WTC11 (cell line): ENCODE measurements at regions not wholly inside any gene's neighbourhood (a gene's known extent, or its start where the extent isn't known, plus 50 kb on each side); places are given as distances from the start of the nearest gene placed in this dataset.

Experiments used
- ATAC-seq: fragments of 200-7000 bp; cut with Tn5 transposase; 2 replicates; pipeline ENCODE4 v1.10.0; 2021; ENCODE audit warnings: mild to moderate bottlenecking, moderate library complexity
- CTCF ChIA-PET: fragments of 300-600 bp; sonication (Branson Sonifier 250); formaldehyde crosslinking; loops from one replicate; lab custom pipeline; 2021; ENCODE audit warnings: antibody characterized with exemption; lab: Charles Lee
- POLR2A ChIA-PET: fragments of 350-600 bp; sonication (Branson Sonifier 250); formaldehyde crosslinking; loops from one replicate; lab custom pipeline; 2021; ENCODE audit warnings: antibody characterized with exemption; lab: Charles Lee
- DNase-seq: peaks from one replicate; pipeline ENCODE4 v3.0.0; 2021; ENCODE audit warnings: low spot score
- H3K27ac Mint-ChIP-seq: 2 replicates; pipeline ENCODE4 v1.8.0; 2021; ENCODE audit warnings: mixed read lengths
- H3K27me3 Mint-ChIP-seq: 2 replicates; pipeline ENCODE4 v1.8.0; 2021; ENCODE audit warnings: low read depth, mild to moderate bottlenecking, moderate library complexity, mixed read lengths
- H3K36me3 Mint-ChIP-seq: 2 replicates; pipeline ENCODE4 v1.8.0; 2021; ENCODE audit warnings: mixed read lengths
- H3K4me1 Mint-ChIP-seq: 2 replicates; pipeline ENCODE4 v1.8.0; 2022; ENCODE audit warnings: mixed read lengths
- H3K4me3 Mint-ChIP-seq: 2 replicates; pipeline ENCODE4 v1.8.0; 2021; ENCODE audit warnings: mild to moderate bottlenecking, moderate library complexity, mixed read lengths
- H3K9me3 Mint-ChIP-seq: 2 replicates; pipeline ENCODE4 v1.8.0; 2021; ENCODE audit warnings: mixed read lengths
- ATF3 ChIP-seq: sonication (generic); formaldehyde crosslinking; conservative IDR thresholded peaks from 2 replicates; pipeline ENCODE4 v1.8.1; 2022; ENCODE audit warnings: mild to moderate bottlenecking, missing genetic modification reagents
- CBFB ChIP-seq: sonication (generic); formaldehyde crosslinking; IDR thresholded peaks from 2 replicates; pipeline ENCODE4 v1.8.1; 2022; ENCODE audit warnings: mild to moderate bottlenecking, low read depth, missing genetic modification reagents
- CREB1 ChIP-seq: sonication (generic); formaldehyde crosslinking; IDR thresholded peaks from 2 replicates; pipeline ENCODE4 v1.8.0; 2023; ENCODE audit warnings: mild to moderate bottlenecking, missing genetic modification reagents
- CTCF ChIP-seq: fragments of 200-600 bp; IDR thresholded peaks from 2 replicates; pipeline ENCODE4 v1.8.0; 2022; ENCODE audit warnings: antibody characterized with exemption
- ERG ChIP-seq: fragments of 250-450 bp; sonication (Bioruptor Pico); IDR thresholded peaks from 2 replicates; pipeline ENCODE4 v1.8.0; 2021; ENCODE audit warnings: mild to moderate bottlenecking
- GTF2I ChIP-seq: fragments of 250-450 bp; sonication (Bioruptor Pico); conservative IDR thresholded peaks from 2 replicates; pipeline ENCODE4 v1.4.0; 2021; ENCODE audit warnings: mild to moderate bottlenecking
- HMGXB4 ChIP-seq: sonication (generic); formaldehyde crosslinking; IDR thresholded peaks from 2 replicates; pipeline ENCODE4 v1.8.1; 2023; ENCODE audit warnings: mild to moderate bottlenecking, moderate library complexity, missing genetic modification reagents
- JUN ChIP-seq: sonication (generic); formaldehyde crosslinking; IDR thresholded peaks from 2 replicates; pipeline ENCODE4 v1.8.0; 2023; ENCODE audit warnings: mild to moderate bottlenecking, missing genetic modification reagents
- MXD4 ChIP-seq: fragments of 250-450 bp; sonication (Bioruptor Pico); IDR thresholded peaks from 2 replicates; pipeline ENCODE4 v1.8.0; 2021; ENCODE audit warnings: mild to moderate bottlenecking, moderate library complexity, borderline replicate concordance
- MYBL2 ChIP-seq: sonication (generic); formaldehyde crosslinking; IDR thresholded peaks from 2 replicates; pipeline ENCODE4 v1.8.1; 2023; ENCODE audit warnings: mild to moderate bottlenecking, moderate library complexity, missing genetic modification reagents
- NFYB ChIP-seq: sonication (generic); formaldehyde crosslinking; conservative IDR thresholded peaks from 2 replicates; pipeline ENCODE4 v1.8.0; 2022; ENCODE audit warnings: low read depth, missing genetic modification reagents
- RELA ChIP-seq: sonication (generic); formaldehyde crosslinking; IDR thresholded peaks from 2 replicates; pipeline ENCODE4 v1.8.1; 2022; ENCODE audit warnings: missing genetic modification reagents, mild to moderate bottlenecking, borderline replicate concordance
- ZNF512 ChIP-seq: sonication (generic); formaldehyde crosslinking; IDR thresholded peaks from 2 replicates; pipeline ENCODE4 v1.8.1; 2022; ENCODE audit warnings: missing genetic modification reagents, borderline replicate concordance
- TF ChIP-seq, protein P1 (sequence below): sonication (generic); formaldehyde crosslinking; IDR thresholded peaks from 2 replicates; pipeline ENCODE4 v1.8.1; 2023; ENCODE audit warnings: mild to moderate bottlenecking, missing genetic modification reagents
- TF ChIP-seq, protein P2 (sequence below): sonication (generic); formaldehyde crosslinking; IDR thresholded peaks from 2 replicates; pipeline ENCODE4 v1.8.1; 2022; ENCODE audit warnings: low read depth, missing genetic modification reagents, borderline replicate concordance
- TF ChIP-seq, protein P3 (sequence below): sonication (generic); formaldehyde crosslinking; IDR thresholded peaks from 2 replicates; pipeline ENCODE4 v1.8.1; 2023; ENCODE audit warnings: mild to moderate bottlenecking, missing genetic modification reagents, moderate library complexity

DNA sequence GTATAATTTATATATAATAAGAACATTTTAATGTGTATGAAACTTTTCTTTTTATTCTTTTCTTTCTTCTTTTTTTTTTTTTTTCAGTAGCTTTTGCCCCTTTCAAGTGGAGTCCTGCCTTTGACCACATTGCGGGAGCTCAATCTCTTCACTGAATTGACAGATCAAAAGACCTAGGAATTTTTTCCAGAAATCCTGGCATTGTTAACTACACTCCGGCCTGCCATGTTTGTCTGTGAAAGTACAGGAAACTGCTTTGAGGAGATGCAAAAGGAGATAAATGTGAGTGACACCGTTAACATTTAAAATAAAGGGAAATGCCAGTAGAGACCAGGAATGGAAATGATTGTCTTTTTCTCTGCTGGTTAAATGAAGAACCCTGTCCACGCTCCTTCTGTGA is 159.3 kb upstream of the VCX3A start (continued):
- TF ChIP-seq HMGXB4 (CRISPR knock-in tag), result no peak
- TF ChIP-seq CTCF, result no peak
- no peak for TF ChIP-seq NFYB (CRISPR knock-in tag)

DNA sequence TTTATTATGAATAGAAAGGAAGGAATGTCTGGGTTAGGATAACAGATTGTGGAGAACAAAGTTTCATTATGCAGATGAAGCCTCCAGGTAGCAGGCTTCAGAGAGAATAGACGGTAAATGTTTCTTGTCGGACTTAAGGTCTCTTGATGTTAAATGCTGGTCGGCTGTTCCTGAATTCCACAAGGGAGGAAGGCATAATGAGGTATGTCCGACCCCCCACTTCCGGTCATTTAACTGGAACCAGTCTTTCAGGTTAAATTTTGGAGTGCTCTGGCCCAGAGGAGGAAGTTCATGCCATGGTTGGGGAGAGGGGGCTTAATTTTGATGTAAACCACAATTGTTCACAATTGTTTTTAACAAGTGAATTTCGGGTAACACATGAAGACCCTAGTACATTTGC is 158.1 kb upstream of the VCX3A start:
- DNase-seq (peak; percentile 14), ATAC-seq (peak; percentile 79)
- Mint-ChIP-seq H3K27ac (peak overlapping the region; percentile 96), H3K27me3 (no peaks in the 10 kb centered on the region), H3K36me3 (peaks cover 19% of the 10 kb centered on the region), H3K9me3 (peaks cover 17% of the 10 kb centered on the region), H3K4me1 (peaks cover 45% of the 10 kb centered on the region), H3K4me3 (peak overlapping the region; percentile 25)
- ChIA-PET CTCF (no interaction called here), POLR2A (no interaction called here)
- TF ChIP-seq MXD4 (CRISPR knock-in tag), result no peak
- no peak for TF ChIP-seq CTCF
- no peak for TF ChIP-seq RELA (CRISPR knock-in tag)
- TF ChIP-seq, protein P1, sequence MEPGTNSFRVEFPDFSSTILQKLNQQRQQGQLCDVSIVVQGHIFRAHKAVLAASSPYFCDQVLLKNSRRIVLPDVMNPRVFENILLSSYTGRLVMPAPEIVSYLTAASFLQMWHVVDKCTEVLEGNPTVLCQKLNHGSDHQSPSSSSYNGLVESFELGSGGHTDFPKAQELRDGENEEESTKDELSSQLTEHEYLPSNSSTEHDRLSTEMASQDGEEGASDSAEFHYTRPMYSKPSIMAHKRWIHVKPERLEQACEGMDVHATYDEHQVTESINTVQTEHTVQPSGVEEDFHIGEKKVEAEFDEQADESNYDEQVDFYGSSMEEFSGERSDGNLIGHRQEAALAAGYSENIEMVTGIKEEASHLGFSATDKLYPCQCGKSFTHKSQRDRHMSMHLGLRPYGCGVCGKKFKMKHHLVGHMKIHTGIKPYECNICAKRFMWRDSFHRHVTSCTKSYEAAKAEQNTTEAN (CRISPR knock-in tag), result no peak
- no peak for TF ChIP-seq ERG
- TF ChIP-seq NFYB (CRISPR knock-in tag), result no peak
- no peak for TF ChIP-seq CREB1 (CRISPR knock-in tag)
- no peak for TF ChIP-seq CBFB
- no peak for TF ChIP-seq MYBL2 (CRISPR knock-in tag)
- no peak for TF ChIP-seq GTF2I (CRISPR knock-in tag)
- no peak for TF ChIP-seq JUN (CRISPR knock-in tag)
- TF ChIP-seq ZNF512 (CRISPR knock-in tag), result no peak

DNA sequence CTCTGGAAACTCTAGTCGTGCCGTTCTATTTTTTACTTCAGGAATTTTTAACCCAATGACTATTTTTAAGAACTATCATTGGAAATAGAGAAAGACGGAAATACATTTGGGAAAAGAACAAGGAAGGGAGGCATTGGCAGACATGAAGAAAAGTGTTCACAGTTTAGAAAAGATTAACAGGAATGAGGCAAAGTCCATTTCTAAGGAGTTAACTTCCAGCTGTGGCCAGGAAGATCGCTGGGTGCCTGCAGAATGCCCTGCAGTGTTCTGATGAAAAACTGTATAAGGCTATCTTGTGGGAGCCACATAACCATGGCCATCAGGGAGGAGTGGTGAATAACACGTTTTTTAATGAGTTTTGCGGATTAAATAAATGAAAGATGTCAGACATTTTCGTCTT is 150.6 kb upstream of the VCX3A start:
- Mint-ChIP-seq H3K27me3 (no peaks in the 10 kb centered on the region), H3K4me3 (no peak overlapping the region), H3K4me1 (peaks cover 15% of the 10 kb centered on the region), H3K27ac (no peak overlapping the region), H3K36me3 (peaks cover 32% of the 10 kb centered on the region), H3K9me3 (peaks cover 33% of the 10 kb centered on the region)
- ChIA-PET CTCF (no interaction called here), POLR2A (no interaction called here)
- ATAC-seq, result no peak
- DNase-seq, result no peak
- TF ChIP-seq ATF3 (CRISPR knock-in tag), result no peak
- no peak for TF ChIP-seq HMGXB4 (CRISPR knock-in tag)
- TF ChIP-seq, protein P2, sequence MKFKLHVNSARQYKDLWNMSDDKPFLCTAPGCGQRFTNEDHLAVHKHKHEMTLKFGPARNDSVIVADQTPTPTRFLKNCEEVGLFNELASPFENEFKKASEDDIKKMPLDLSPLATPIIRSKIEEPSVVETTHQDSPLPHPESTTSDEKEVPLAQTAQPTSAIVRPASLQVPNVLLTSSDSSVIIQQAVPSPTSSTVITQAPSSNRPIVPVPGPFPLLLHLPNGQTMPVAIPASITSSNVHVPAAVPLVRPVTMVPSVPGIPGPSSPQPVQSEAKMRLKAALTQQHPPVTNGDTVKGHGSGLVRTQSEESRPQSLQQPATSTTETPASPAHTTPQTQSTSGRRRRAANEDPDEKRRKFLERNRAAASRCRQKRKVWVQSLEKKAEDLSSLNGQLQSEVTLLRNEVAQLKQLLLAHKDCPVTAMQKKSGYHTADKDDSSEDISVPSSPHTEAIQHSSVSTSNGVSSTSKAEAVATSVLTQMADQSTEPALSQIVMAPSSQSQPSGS, result no peak
- TF ChIP-seq CREB1 (CRISPR knock-in tag), result no peak
- TF ChIP-seq, protein P3, sequence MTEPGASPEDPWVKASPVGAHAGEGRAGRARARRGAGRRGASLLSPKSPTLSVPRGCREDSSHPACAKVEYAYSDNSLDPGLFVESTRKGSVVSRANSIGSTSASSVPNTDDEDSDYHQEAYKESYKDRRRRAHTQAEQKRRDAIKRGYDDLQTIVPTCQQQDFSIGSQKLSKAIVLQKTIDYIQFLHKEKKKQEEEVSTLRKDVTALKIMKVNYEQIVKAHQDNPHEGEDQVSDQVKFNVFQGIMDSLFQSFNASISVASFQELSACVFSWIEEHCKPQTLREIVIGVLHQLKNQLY (CRISPR knock-in tag), result no peak
